ENCODE measurements at regions not wholly inside any gene's neighbourhood (a gene's known extent, or its start where the extent isn't known, plus 50 kb on each side); places are given as distances from the start of the nearest gene placed in this dataset.

DNA sequence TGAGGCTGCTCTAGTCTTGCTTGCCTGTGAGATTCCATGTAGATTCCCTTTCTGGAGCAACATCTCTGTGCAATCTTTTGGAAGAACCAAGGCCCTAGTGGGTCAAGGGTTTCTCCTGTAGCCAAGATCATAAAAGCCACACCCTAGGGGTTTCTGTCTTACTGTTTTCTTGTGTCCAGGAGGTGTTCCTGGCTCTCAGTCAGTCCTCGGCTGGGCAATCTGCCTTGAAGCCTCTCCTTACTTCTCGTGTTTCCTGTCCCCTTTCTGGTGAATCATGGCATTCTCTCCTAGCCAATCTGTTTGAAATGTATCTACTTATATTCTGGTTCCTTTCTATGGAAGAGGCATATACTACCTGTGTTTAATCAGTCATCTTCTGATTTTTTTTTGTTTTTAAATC, 484.8 kb upstream of the UBE2E3 start:
- no peak for TF ChIP-seq OSR2 (tag by site-specific recombination; IDR thresholded peaks at IDR 0.05)
- TF ChIP-seq, protein P1, sequence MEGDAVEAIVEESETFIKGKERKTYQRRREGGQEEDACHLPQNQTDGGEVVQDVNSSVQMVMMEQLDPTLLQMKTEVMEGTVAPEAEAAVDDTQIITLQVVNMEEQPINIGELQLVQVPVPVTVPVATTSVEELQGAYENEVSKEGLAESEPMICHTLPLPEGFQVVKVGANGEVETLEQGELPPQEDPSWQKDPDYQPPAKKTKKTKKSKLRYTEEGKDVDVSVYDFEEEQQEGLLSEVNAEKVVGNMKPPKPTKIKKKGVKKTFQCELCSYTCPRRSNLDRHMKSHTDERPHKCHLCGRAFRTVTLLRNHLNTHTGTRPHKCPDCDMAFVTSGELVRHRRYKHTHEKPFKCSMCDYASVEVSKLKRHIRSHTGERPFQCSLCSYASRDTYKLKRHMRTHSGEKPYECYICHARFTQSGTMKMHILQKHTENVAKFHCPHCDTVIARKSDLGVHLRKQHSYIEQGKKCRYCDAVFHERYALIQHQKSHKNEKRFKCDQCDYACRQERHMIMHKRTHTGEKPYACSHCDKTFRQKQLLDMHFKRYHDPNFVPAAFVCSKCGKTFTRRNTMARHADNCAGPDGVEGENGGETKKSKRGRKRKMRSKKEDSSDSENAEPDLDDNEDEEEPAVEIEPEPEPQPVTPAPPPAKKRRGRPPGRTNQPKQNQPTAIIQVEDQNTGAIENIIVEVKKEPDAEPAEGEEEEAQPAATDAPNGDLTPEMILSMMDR (tag by site-specific recombination; IDR thresholded peaks at IDR 0.05), result no peak
- TF ChIP-seq, protein P2, sequence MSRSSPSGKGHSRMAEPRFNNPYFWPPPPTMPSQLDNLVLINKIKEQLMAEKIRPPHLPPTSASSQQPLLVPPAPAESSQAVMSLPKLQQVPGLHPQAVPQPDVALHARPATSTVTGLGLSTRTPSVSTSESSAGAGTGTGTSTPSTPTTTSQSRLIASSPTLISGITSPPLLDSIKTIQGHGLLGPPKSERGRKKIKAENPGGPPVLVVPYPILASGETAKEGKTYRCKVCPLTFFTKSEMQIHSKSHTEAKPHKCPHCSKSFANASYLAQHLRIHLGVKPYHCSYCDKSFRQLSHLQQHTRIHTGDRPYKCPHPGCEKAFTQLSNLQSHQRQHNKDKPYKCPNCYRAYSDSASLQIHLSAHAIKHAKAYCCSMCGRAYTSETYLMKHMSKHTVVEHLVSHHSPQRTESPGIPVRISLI (tag by site-specific recombination; IDR thresholded peaks at IDR 0.05), result no peak
- TF ChIP-seq ZNF548 (tag by site-specific recombination; IDR thresholded peaks at IDR 0.05), result no peak
- TF ChIP-seq SCRT1 (tag by site-specific recombination; IDR thresholded peaks at IDR 0.05; ENCODE audit: borderline replicate concordance), result no peak
- no peak for TF ChIP-seq ZNF768 (tag by site-specific recombination; IDR thresholded peaks at IDR 0.05)
- no peak for TF ChIP-seq ZBTB1 (tag by site-specific recombination; IDR thresholded peaks at IDR 0.05)
- no peak for TF ChIP-seq ZNF629 (tag by site-specific recombination; IDR thresholded peaks at IDR 0.05)
- TF ChIP-seq ZNF202 (tag by site-specific recombination; IDR thresholded peaks at IDR 0.05; ENCODE audit: borderline replicate concordance), result no peak
- no peak for TF ChIP-seq ZNF274 (IDR thresholded peaks at IDR 0.05; ENCODE audit: low read length)
- TF ChIP-seq ZNF274 (tag by site-specific recombination; IDR thresholded peaks at IDR 0.05; ENCODE audit: borderline replicate concordance), result no peak
- no peak for TF ChIP-seq ZNF843 (tag by site-specific recombination; IDR thresholded peaks at IDR 0.05)
